Tibial artery (tissue), 4 donors: ENCODE measurements at regions not wholly inside any gene's neighbourhood (a gene's known extent, or its start where the extent isn't known, plus 50 kb on each side); places are given as distances from the start of the nearest gene placed in this dataset.

Source experiments
- DNase-seq, 2 donors: peaks; one replicate each; pipeline ENCODE4 v3.0.0-alpha.2; 2019
- H3K27ac ChIP-seq, 2 donors: fragments of 200-600 bp; sonication (generic) in 1 of 2; 1 replicate in 1 of 2; 2 replicates in 1 of 2; pipeline ENCODE4 v1.5.1; 2018 to 2019; ENCODE audit warnings: mild to moderate bottlenecking in 1 of 2
- H3K27me3 ChIP-seq, 2 donors: fragments of 200-600 bp; sonication (generic) in 1 of 2; one replicate each; pipeline versions ENCODE4 v1.5.1 to v1.6.0; 2016 to 2019
- H3K36me3 ChIP-seq, 3 donors: fragments of 200-600 bp; sonication (generic) in 2 of 3; one replicate each; pipeline ENCODE4 v1.5.1; 2016 to 2019; ENCODE audit warnings: mild to moderate bottlenecking in 2 of 3
- H3K4me1 ChIP-seq, 4 donors: fragments of 200-600 bp; sonication (generic) in 2 of 4; 1 replicate in 3 of 4; 2 replicates in 1 of 4; pipeline ENCODE4 v1.5.1; 2016 to 2019
- H3K4me3 ChIP-seq, 2 donors: fragments of 200-600 bp; sonication (generic) in 1 of 2; 1 replicate in 1 of 2; 2 replicates in 1 of 2; pipeline ENCODE4 v1.5.1; 2018 to 2019; ENCODE audit warnings: mild to moderate bottlenecking in 2 of 2
- H3K9me3 ChIP-seq, 3 donors: fragments of 200-600 bp; sonication (generic) in 1 of 3; one replicate each; pipeline ENCODE4 v1.5.1; 2016 to 2019
- intact Hi-C: fragments of 100-400 bp; cut with DNase I; formaldehyde crosslinking; loops from one replicate; pipeline ENCODE4 v1.15.0; 2023; ENCODE audit warnings: low total_unique reads
- TF ChIP-seq, protein P1 (sequence below), 2 experiments: fragments of 200-600 bp in 1 of 2; fragments of 450-650 bp in 1 of 2; IDR thresholded peaks; one replicate each; pipeline ENCODE4 v1.5.1; 2017 to 2019; ENCODE audit warnings: antibody characterized with exemption in 2 of 2, mild to moderate bottlenecking in 1 of 2, moderate library complexity in 1 of 2

DNA sequence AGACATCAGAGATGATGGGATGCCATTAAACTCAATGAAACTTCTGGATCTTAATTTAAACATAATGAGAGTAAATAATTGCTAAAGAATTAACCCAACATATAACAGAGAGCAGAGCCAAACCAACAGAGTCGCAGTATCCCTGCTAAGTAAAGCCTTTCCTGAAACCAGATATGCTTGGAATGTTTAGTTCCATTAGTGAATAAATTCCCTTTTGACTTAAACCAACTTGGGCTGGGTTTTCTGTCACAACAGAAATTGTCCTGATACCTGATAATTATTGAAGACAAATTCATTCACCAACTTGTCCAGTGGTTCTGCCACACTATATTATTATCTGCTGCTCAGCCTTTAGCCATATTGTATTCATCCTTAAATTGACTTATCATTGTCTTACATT, 286.7 kb downstream of the FZD1 start:
- intact Hi-C loops = no loop called here
- H3K27me3 ChIP-seq = no peaks in the 10 kb centered on the region

DNA sequence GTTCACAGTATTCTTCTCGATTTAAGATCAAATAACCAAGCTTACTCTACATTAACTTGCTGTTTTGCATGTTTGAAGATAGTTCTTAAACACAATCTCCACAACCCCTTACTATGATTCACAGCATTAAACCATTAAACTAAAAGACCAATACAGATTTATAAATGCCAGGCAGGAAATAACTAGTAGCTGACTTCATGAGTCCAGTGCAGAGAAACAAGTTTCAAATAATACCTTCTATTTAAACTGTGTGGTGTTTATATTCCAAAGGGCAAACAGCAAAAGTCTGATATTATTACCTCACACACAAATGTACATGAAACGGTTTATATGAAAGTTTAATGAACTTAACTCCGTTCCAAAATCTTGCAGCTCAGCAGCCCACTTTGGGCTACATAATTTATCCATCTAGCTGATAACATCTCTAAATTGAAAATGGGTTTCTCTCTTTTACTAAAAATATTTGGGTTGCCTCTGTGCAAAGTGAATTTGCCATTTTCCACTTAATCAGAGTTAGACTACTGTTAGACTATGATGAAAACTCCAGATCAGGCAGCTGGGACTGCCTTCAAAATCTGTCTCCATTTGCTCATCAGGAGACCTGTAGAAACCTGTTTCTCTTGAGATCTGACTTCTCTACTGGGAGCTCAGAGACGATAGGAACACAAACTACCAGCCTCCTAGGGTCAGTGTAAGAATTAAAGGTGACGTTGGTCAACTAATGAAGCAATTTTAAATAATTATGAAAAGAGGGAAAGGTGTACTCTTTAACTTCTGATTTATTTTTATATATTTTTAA, 287.3 kb downstream of the FZD1 start:
- intact Hi-C loops = no loop called here
- no peaks in the 10 kb centered on the region for H3K27me3 ChIP-seq
- peaks cover 0 to 22% (median 2%) of the 10 kb centered on the region in 4 donors for H3K4me1 ChIP-seq
- DNase-seq = no peak
- H3K27ac ChIP-seq = no peak overlapping the region
- TF ChIP-seq, protein P1, sequence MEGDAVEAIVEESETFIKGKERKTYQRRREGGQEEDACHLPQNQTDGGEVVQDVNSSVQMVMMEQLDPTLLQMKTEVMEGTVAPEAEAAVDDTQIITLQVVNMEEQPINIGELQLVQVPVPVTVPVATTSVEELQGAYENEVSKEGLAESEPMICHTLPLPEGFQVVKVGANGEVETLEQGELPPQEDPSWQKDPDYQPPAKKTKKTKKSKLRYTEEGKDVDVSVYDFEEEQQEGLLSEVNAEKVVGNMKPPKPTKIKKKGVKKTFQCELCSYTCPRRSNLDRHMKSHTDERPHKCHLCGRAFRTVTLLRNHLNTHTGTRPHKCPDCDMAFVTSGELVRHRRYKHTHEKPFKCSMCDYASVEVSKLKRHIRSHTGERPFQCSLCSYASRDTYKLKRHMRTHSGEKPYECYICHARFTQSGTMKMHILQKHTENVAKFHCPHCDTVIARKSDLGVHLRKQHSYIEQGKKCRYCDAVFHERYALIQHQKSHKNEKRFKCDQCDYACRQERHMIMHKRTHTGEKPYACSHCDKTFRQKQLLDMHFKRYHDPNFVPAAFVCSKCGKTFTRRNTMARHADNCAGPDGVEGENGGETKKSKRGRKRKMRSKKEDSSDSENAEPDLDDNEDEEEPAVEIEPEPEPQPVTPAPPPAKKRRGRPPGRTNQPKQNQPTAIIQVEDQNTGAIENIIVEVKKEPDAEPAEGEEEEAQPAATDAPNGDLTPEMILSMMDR (IDR thresholded peaks at IDR 0.05) = no peak
- no peaks in the 10 kb centered on the region for H3K9me3 ChIP-seq
- H3K4me3 ChIP-seq = no peak overlapping the region
- no peaks in the 10 kb centered on the region for H3K36me3 ChIP-seq

More for the DNA sequence above, 286.7 kb downstream of the FZD1 start:
- no peak overlapping the region for H3K27ac ChIP-seq
- H3K4me3 ChIP-seq = no peak overlapping the region
- no peaks in the 10 kb centered on the region for H3K9me3 ChIP-seq
- no peak for DNase-seq
- no peaks in the 10 kb centered on the region for H3K36me3 ChIP-seq
- TF ChIP-seq, protein P1 (IDR thresholded peaks at IDR 0.05) = no peak
- H3K4me1 ChIP-seq = peaks cover 0 to 22% (median 2%) of the 10 kb centered on the region in 4 donors

DNA sequence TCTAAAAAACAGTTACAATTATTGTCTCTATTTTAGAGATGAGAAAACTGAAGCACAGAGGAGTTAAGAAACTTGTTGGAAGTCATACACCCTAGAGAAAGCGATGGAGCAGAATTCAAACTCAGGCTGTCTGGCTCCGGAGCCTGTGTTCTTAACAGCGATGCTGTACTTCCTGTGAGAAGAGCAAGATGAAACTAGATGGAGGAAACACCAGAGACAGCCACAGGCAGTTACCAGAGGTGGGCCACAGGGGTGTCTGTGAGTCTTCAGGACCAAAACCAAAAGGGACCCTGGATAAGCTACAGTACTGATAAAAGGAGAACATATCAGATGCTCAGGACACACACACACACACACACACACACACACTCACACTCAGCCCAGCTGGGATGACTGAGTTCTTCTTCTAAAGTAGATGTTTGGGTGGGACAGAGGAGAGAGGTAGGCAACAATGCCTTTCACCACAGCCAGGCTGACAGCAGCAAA, 289.2 kb downstream of the FZD1 start:
- Histone ChIP-seq H3K9me3 (no peaks in the 10 kb centered on the region), H3K27me3 (no peaks in the 10 kb centered on the region), H3K27ac (no peak overlapping the region), H3K36me3 (no peaks in the 10 kb centered on the region), H3K4me1 (peaks cover 0 to 22% (median 2%) of the 10 kb centered on the region in 4 donors), H3K4me3 (no peak overlapping the region)
- intact Hi-C loops = no loop called here
- TF ChIP-seq, protein P1 (IDR thresholded peaks at IDR 0.05) = no peak
- DNase-seq = no peak

DNA sequence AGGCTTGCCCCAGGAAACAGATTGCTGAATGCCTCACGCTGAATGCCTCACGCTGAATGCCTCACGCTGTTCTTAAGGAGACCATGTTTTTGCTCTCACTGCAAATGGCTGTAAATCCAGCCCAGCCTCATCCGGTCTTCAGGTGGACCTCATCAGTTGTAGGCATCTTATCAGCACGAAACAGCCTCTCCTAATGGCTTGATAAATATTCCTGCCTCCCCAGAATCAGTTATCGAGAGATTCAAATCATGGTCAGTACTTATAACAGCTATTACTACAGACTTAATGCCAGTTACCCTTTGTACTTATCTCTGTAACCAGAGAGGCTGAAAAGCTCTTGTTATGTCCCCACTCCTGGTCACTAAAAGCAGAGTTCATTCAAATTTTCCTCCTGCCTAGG, 290.6 kb downstream of the FZD1 start:
- Histone ChIP-seq H3K4me1 (peaks cover 0 to 22% (median 2%) of the 10 kb centered on the region in 4 donors), H3K4me3 (no peak overlapping the region), H3K9me3 (no peaks in the 10 kb centered on the region), H3K27ac (no peak overlapping the region), H3K36me3 (no peaks in the 10 kb centered on the region), H3K27me3 (no peaks in the 10 kb centered on the region)
- intact Hi-C loops = no loop called here
- TF ChIP-seq, protein P1 (IDR thresholded peaks at IDR 0.05) = no peak
- DNase-seq = no peak

DNA sequence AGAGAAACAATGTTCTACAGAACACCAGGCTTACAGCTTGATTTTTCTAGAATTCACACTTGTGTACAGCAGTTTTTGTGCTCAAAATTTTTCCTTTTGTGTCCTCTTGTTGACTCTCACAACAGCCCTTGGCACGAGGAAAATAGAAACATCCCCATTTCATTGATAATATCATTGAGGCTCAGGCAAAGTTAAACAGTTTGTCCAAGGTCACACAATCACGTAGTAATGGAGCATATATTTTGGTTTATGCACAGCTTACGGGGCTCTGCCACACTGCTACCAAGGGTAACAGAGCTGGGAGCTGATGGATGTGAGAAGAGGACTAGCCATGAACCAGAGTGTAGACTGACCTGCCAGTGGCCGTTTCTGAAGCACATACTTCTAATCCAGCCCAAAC, 292.0 kb downstream of the FZD1 start:
- no peak for DNase-seq
- Histone ChIP-seq H3K9me3 (no peaks in the 10 kb centered on the region), H3K36me3 (no peaks in the 10 kb centered on the region), H3K27me3 (no peaks in the 10 kb centered on the region), H3K4me1 (peaks cover 0 to 12% (median 2%) of the 10 kb centered on the region in 4 donors), H3K4me3 (no peak overlapping the region), H3K27ac (no peak overlapping the region)
- intact Hi-C loops = no loop called here
- TF ChIP-seq, protein P1 (IDR thresholded peaks at IDR 0.05) = no peak
